CD14-positive monocyte (primary cell): ENCODE measurements at regions not wholly inside any gene's neighbourhood (a gene's known extent, or its start where the extent isn't known, plus 50 kb on each side); places are given as distances from the start of the nearest gene placed in this dataset.

Experiments
- DNase-seq, 3 donors: peaks; one replicate each; pipeline ENCODE4 v3.0.0-alpha.2; 2011 to 2022
- H2AFZ ChIP-seq: 2 replicates; pipeline ENCODE4 v1.6.0; 2012; ENCODE audit warnings: mild to moderate bottlenecking, low read depth, low read length, inconsistent platforms; ENCODE audit not compliant: insufficient read depth, poor library complexity, severe bottlenecking
- H3K27ac ChIP-seq, 2 donors: 1 replicate in 1 of 2; 2 replicates in 1 of 2; pipeline ENCODE4 v1.5.1; 2012 to 2013; ENCODE audit warnings: low read length in 2 of 2, control low read depth in 1 of 2, inconsistent platforms in 1 of 2, low read depth in 1 of 2, mild to moderate bottlenecking in 1 of 2
- H3K27me3 ChIP-seq, 2 donors: one replicate each; pipeline versions ENCODE4 v1.6.0 to v1.6.1; 2011 to 2013; ENCODE audit warnings: low read length in 2 of 2; ENCODE audit not compliant: control insufficient read depth in 2 of 2, insufficient read depth in 2 of 2
- H3K36me3 ChIP-seq, 2 donors: replicated peaks in 1 of 2; 1 replicate in 1 of 2; 2 replicates in 1 of 2; pipeline versions ENCODE4 v1.5.1 to v1.6.1; 2012 to 2013; ENCODE audit warnings: low read length in 2 of 2, control low read depth in 1 of 2, inconsistent platforms in 1 of 2, mild to moderate bottlenecking in 1 of 2; ENCODE audit not compliant: insufficient read depth in 2 of 2, control insufficient read depth in 1 of 2
- H3K4me1 ChIP-seq, 2 donors: 1 replicate in 1 of 2; 2 replicates in 1 of 2; pipeline versions ENCODE4 v1.5.1 to v1.6.1; 2012 to 2013; ENCODE audit warnings: low read length in 2 of 2, control low read depth in 1 of 2, inconsistent platforms in 1 of 2, mild to moderate bottlenecking in 1 of 2, moderate library complexity in 1 of 2; ENCODE audit not compliant: insufficient read depth in 2 of 2, control insufficient read depth in 1 of 2
- H3K4me2 ChIP-seq: replicated peaks from 2 replicates; pipeline ENCODE3; 2012; ENCODE audit warnings: low read length, moderate library complexity, mild to moderate bottlenecking; ENCODE audit not compliant: poor library complexity, severe bottlenecking; ENCODE audit errors: extremely low read depth
- H3K4me3 ChIP-seq, 3 experiments: fragments of 200-600 bp in 1 of 3; sonication (generic) in 1 of 3; replicated peaks in 1 of 3; 1 replicate in 2 of 3; 2 replicates in 1 of 3; pipeline ENCODE4 v1.5.1; 2011 to 2013; ENCODE audit warnings: low read length in 3 of 3, mild to moderate bottlenecking in 3 of 3, control low read depth in 2 of 3, low read depth in 2 of 3, inconsistent platforms in 1 of 3, moderate library complexity in 1 of 3
- H3K79me2 ChIP-seq: 2 replicates; pipeline ENCODE4 v1.6.0; 2012; ENCODE audit warnings: mild to moderate bottlenecking, control low read depth, inconsistent platforms, low read length, moderate library complexity; ENCODE audit not compliant: insufficient read depth
- H3K9ac ChIP-seq: 2 replicates; pipeline ENCODE4 v1.6.0; 2017; ENCODE audit warnings: low read length, mild to moderate bottlenecking; ENCODE audit not compliant: insufficient read depth, poor library complexity, severe bottlenecking
- H3K9me3 ChIP-seq, 2 donors: replicated peaks in 1 of 2; 1 replicate in 1 of 2; 2 replicates in 1 of 2; pipeline versions ENCODE4 v1.5.1 to v1.6.1; 2012 to 2013; ENCODE audit warnings: low read length in 2 of 2, control low read depth in 1 of 2; ENCODE audit not compliant: control insufficient read depth in 1 of 2, insufficient read depth in 1 of 2
- H4K20me1 ChIP-seq: 2 replicates; pipeline ENCODE4 v1.6.0; 2012; ENCODE audit warnings: mild to moderate bottlenecking, low read length, control low read depth, moderate library complexity; ENCODE audit not compliant: insufficient read depth
- H3K27ac Mint-ChIP-seq, 7 donors: one replicate each; pipeline ENCODE4 v1.8.0; 2020; ENCODE audit warnings: mild to moderate bottlenecking in 7 of 7, mixed read lengths in 7 of 7, moderate library complexity in 6 of 7, inconsistent platforms in 2 of 7
- H3K27me3 Mint-ChIP-seq, 3 donors: one replicate each; pipeline ENCODE4 v1.8.0; 2021 to 2022; ENCODE audit warnings: low read depth in 3 of 3, mild to moderate bottlenecking in 3 of 3, mixed read lengths in 3 of 3, moderate library complexity in 3 of 3, inconsistent platforms in 1 of 3
- H3K36me3 Mint-ChIP-seq, 2 donors: one replicate each; pipeline ENCODE4 v1.8.0; 2020; ENCODE audit warnings: mixed read lengths in 2 of 2, inconsistent platforms in 1 of 2, mild to moderate bottlenecking in 1 of 2
- H3K4me1 Mint-ChIP-seq: one replicate; pipeline ENCODE4 v1.8.0; 2020; ENCODE audit warnings: mild to moderate bottlenecking, mixed read lengths
- H3K4me3 Mint-ChIP-seq, 2 donors: one replicate each; pipeline ENCODE4 v1.8.0; 2020; ENCODE audit warnings: mild to moderate bottlenecking in 2 of 2, mixed read lengths in 2 of 2, moderate library complexity in 1 of 2
- H3K9me3 Mint-ChIP-seq, 7 donors: one replicate each; pipeline ENCODE4 v1.8.0; 2020 to 2022; ENCODE audit warnings: mixed read lengths in 7 of 7, mild to moderate bottlenecking in 6 of 7, moderate library complexity in 6 of 7, inconsistent platforms in 2 of 7
- CTCF ChIP-seq: fragments of 200-600 bp; IDR thresholded peaks from one replicate; pipeline ENCODE4 v1.8.0; 2022; ENCODE audit warnings: antibody characterized with exemption, mild to moderate bottlenecking
- WGBS: methylation state at CpG from one replicate; pipeline ENCODE4 v1.1.5; 2013; ENCODE audit warnings: missing lambda C conversion rate; ENCODE audit not compliant: insufficient coverage; 5-methylcytosine and 5-hydroxymethylcytosine counted together
- intact Hi-C, 2 donors: fragments of 100-400 bp; cut with micrococcal nuclease; formaldehyde crosslinking; loops; one replicate each; pipeline versions ENCODE4 v1.15.0 to v1.15.1; 2023

- H3K36me3 ChIP-seq, result no peaks in the 10 kb centered on the region
- TF ChIP-seq CTCF, result no peak
- no peak overlapping the region for H3K9ac ChIP-seq
- H3K4me2 ChIP-seq, result no peak overlapping the region
- intact Hi-C loops, result no loop called here
- Mint-ChIP-seq H3K9me3 (peaks cover 0 to 9% (median 4%) of the 10 kb centered on the region in 7 donors), H3K36me3 (no peaks in the 10 kb centered on the region), H3K4me3 (peak overlapping the region in 1 of 2 donors; percentile 31), H3K27me3 (no peaks in the 10 kb centered on the region), H3K27ac (no peak overlapping the region), H3K4me1 (no peaks in the 10 kb centered on the region)
- H4K20me1 ChIP-seq, result no peaks in the 10 kb centered on the region
- no peak overlapping the region for H3K4me3 ChIP-seq
- no peaks in the 10 kb centered on the region for H3K27me3 ChIP-seq
- 100% methylated on average over 1 of the region's 3 CpGs for WGBS
- H3K27ac ChIP-seq, result no peak overlapping the region
- no peak overlapping the region for H2AFZ ChIP-seq
- no peaks in the 10 kb centered on the region for H3K79me2 ChIP-seq
- H3K4me1 ChIP-seq, result no peaks in the 10 kb centered on the region
- H3K9me3 ChIP-seq, result peaks cover 2 to 4% of the 10 kb centered on the region in 2 donors
- no peak for DNase-seq
Measured at GRCh38 chr3:139755551-139755950, 77.8 kb upstream of the NMNAT3 start.

GRCh38 chr3:139751789-139752188 is 74.0 kb upstream of the NMNAT3 start:
- H3K27me3 Mint-ChIP-seq, result peaks cover 0 to 5% (median 1%) of the 10 kb centered on the region in 3 donors
- no peak overlapping the region for H3K27ac ChIP-seq
- H3K27ac Mint-ChIP-seq, result no peak overlapping the region
- no peak overlapping the region for H2AFZ ChIP-seq
- no peaks in the 10 kb centered on the region for H3K36me3 Mint-ChIP-seq
- no peak overlapping the region for H3K4me3 ChIP-seq
- no peak for TF ChIP-seq CTCF
- H3K36me3 ChIP-seq, result no peaks in the 10 kb centered on the region
- intact Hi-C loops, result no loop called here
- no CpG with 5 or more reads among the region's 2 CpGs for WGBS
- H3K27me3 ChIP-seq, result no peaks in the 10 kb centered on the region
- DNase-seq, result no peak
- no peak overlapping the region for H3K4me2 ChIP-seq
- no peaks in the 10 kb centered on the region for H3K79me2 ChIP-seq
- peaks cover 6 to 15% (median 10%) of the 10 kb centered on the region in 7 donors for H3K9me3 Mint-ChIP-seq
- H3K9me3 ChIP-seq, result peaks cover 3 to 13% of the 10 kb centered on the region in 2 donors
- no peak overlapping the region for H3K4me3 Mint-ChIP-seq
- H3K4me1 Mint-ChIP-seq, result no peaks in the 10 kb centered on the region
- H4K20me1 ChIP-seq, result no peaks in the 10 kb centered on the region
- no peak overlapping the region for H3K9ac ChIP-seq
- no peaks in the 10 kb centered on the region for H3K4me1 ChIP-seq
